ENCODE measurements at regions not wholly inside any gene's neighbourhood (a gene's known extent, or its start where the extent isn't known, plus 50 kb on each side); places are given as distances from the start of the nearest gene placed in this dataset.

DNA sequence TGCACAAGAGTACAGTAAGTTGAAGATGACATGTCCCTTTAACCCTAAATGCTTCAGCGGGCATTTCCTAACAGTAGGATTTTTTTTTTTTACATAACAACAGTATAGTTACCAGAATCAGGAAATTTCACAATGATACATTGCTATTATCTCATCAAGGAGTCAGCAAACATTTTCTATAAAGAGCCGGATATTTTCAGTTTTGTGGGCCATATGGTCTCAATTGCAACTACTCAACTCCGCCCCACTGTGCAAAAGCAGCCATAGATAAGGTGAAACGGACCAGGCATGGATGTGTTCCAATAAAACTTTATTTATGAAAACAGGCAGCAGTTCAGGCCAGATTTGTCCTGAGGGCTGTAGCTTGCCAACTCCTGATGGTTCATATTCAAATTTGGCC, 130.6 kb downstream of the SMAD6 start:
- no peak for DNase-seq (ENCODE audit: low spot score)

DNA sequence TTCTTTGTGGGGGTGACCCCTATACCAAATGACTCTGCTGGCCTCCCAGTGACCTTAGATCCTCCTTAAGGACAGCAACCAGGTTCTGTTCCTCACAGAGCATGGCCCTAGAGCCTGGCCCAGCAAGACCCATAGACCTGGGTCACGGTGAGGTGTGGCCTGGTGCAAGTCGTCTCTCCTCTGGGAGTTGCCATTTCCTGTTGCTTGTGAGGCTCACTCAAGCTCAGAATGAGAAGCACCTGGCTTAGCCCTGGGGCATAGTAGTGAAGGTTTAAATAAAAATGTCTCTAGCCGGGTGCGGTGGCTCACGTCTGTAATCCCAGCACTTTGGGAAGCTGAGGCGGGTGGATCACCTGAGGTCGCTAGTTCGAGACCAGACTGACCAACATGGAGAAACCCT, 131.3 kb downstream of the SMAD6 start:
- DNase-seq (ENCODE audit: low spot score) = no peak

DNA sequence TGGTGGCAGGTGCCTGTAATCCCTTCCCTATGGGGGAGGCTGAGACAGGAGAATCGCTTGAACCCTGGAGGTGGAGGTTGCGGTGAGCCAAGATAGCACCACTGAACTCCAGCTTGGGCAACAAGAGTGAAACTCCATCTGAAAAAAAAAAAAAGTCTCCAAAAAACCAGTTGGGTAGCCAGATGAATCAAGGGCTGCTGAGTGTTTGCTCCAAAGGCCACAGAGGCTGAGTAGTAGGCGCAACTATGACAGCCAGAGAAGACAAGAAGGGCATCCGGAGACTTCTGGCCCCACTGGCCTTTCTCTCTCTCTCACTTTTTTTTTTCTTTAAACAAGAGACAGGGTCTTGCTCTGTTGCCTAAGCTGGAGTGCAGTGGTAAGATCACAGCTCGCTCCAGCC, 131.8 kb downstream of the SMAD6 start:
- DNase-seq (ENCODE audit: low spot score) = no peak

DNA sequence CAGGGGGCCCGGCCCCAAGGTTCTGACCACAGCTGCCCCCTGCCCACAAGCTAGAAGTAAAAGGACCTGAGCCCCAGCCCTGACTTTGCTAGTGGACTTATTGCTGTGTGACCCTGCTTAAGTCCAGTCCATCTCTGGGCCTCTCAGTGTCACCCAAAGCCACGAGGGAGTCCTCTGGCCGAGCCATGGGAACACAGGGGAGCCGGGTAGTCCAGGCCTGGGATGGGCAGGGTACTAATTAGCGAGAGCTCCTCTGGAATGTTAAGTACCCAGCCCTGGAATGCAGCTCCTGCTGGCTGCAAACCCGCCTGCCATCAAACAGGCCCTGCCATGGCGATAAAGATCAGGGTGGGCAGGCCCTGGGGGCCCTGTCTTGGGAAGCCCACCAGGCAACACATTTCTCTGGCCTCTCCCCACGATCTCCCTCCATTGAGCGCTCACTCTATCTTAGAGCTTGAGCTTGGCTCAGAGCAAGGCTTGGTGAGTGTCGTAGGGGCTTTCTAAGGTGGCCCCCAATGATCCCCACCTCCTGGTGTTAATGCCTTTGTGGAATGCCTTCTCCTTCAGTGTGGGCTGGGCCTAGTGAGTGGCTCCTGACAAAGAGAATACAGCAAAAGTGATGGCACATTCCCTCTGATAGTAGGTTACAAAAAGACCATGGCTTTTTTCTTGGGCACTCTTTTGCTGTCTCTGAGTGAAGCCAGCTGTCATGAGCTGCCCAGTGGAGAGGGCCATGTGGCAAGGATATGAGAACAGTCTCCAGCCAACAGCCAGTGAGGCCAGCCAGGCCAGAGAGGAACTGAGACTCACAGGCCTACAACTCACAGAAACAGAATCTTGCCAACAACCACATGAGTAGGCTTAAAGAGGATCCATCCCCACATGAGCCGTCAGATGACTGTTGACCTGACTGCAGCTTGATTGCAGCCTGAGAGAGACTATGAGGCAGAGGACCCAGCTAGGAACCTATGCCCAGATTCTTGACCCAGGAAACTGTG, 133.1 kb downstream of the SMAD6 start:
- peak; percentile 38 for DNase-seq (ENCODE audit: low spot score)

DNA sequence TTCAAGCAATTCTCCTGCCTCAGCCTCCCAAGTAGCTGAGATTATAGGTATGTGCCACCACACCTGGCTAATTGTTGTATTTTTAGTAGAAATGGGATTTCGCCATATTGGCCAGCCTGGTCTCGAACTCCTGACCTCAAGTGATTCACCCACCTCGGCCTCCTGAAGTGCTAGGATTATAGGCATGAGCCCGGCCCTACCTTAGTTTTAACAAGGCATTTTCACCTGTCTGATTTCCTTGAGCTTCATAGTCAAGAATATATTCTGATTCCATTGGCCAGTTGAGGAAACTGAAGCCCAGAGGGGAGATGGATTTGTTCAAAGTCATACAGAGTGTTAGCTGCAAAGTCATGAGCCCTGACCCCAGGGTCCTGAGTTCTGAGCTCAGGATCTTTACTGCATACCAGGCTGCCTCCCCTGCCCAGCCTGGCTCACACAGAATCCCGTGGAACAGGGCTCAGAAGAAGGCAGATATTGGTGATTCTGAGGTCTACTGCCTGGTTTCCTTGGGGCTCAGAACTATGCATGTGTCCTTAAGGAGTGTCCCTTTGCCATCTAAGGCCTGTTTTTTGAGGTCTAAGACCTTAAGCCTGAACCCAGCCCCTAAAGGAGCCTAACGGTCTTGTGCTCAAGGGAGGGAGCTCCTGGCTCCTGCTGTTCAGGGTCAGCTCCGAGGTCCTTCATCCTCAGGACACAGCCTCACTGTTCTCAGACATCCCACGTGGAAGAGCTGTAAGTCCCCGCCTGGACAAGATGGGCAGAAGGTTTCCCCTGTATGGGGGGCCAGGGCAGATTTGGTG, 134.4 kb downstream of the SMAD6 start:
- DNase-seq (ENCODE audit: low spot score) = no peak

DNA sequence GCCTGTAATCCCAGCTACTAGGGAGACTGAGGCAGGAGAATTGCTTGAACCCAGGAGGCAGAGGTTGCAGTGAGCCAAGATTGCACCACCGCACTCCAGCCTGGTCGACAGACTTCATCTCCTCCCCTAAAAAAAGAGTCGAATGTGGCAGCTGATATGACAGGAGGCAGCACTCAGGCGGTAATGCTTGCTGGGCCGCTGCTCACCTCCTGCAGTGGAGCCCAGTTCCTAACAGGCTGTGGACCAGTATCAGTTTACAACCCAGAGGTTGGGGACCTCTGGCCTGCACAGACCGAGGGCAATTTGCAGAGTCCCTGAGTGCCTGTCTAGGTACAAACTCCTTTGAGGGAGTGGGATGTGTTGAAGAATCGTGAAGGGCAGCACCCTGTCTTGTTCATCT, 136.2 kb downstream of the SMAD6 start:
- DNase-seq (ENCODE audit: low spot score) = no peak

DNA sequence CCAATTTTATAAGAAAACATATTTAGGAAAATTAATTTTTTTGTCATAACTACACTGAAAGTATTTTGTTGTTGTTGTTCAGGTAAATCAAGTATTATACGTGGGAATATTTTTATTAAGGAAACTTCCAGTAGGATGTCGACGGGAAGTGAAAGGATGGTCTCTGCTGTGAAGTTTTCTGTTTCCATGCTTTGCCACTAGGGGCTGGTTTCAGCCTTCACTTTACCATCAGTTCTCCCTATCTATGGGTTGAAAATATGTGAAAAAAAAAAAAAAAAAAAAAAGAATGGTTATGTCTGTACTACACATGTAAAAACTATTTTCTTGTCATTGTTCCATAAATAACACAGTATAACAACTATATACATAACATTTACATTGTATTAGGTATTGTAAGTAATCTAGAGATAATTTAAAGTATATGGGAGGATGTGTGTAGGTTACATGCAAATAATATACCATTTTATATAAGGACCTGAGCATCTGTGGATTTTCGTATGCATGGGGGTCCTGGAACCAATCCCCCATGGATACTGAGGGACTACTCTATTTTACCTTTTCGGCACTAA, 136.7 kb downstream of the SMAD6 start:
- no peak for DNase-seq (ENCODE audit: low spot score)

DNA sequence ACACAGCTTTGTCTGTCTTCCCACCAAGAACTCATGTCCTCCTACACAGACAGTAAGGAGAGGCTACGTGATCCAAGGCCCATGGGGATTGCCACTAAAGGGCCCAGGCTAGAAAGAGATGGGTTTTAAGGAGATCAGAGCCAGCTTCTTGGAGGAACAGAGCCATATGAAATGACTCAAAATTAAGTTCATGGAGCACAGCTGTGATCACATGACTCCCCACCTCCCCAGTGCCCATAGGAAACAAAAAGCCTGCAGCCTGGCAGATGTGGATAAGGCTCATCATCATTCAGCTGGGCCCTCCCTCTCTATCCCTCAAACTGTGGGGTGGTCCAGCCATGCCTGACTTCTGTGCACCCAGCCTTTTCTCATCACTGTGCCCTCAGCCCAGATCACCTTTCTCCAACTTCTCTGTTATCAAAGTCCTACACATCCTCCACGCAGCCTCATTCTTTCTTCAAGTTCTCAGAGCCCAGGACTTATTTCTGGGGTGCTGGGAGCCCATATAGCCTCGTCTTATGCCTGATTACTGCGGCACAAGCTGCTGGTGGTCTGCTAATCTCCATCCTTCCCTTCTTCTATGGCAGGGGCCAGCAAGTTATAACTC, 137.6 kb downstream of the SMAD6 start:
- DNase-seq (ENCODE audit: low spot score) = no peak

DNA sequence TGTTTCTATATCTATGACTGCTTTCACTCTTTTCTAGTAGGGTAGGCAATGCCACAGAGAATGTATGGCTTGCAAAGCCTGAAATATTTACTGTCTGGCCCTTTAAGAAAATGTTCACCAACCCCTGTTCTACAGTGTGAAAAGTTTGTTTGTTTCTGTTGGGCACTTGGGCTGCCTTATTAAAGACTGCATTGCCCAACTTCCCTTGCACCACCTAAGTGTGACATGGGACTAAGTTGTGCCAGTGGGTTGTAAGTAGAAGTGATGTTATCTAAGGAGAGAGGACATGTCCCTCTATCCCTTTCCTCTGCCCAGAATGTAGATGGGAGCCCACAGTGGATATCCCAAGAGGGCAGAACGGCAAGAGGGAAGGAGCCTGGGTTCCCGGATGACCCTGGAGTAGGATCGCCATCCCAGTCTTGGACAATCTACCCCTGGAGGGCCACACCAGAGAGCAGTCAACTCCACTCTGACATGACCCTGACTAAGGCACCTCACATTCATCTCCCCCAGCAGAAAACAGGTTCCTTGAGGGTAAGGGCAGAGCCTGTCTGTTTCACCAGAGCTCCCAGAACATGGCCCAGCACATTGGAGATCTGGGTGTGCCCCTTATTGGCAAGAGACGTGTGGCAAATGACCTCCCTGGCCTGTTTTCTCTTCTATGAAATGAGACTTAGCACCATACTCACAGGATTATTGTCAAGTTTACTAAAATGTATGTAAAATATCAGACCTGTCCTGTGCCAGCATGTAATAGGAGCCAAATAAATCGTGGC, 138.8 kb downstream of the SMAD6 start:
- no peak for DNase-seq (ENCODE audit: low spot score)

DNA sequence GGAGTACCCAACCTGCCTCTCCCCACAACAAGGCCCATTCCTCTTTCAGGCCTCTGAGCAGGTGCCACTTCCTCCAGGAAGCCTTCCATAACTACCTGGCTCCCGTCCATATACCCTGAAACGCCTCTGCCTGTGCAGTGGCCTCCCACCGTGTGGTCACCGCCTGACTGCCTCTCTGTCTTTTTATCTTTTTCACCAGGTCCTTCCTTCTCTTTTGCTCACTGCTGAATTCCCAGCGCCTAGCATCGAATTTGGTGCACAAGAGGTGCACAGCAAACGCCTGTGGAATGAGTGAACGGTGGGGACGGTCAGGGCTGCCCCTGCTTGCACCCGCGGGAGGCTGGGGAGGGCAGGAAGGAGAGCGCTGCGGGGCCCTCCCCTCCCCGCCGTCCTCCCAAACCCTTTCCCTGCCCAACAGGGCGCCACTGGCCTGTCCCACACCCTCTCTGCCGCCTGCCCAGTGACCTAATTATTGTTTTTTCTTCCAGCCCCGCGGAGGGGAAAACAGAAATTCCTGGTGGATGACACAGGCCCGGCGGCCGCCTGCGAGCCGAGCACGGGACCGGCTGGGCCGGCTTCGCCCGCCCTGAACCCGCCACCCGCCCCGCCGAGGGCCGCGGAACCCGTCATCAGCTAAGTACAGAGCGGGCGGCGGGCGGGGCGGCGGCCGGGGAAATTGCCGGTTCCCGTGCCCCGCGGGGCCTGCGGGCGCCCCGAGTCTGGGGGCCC, 140.1 kb downstream of the SMAD6 start:
- DNase-seq (ENCODE audit: low spot score) = peak; percentile 80

DNA sequence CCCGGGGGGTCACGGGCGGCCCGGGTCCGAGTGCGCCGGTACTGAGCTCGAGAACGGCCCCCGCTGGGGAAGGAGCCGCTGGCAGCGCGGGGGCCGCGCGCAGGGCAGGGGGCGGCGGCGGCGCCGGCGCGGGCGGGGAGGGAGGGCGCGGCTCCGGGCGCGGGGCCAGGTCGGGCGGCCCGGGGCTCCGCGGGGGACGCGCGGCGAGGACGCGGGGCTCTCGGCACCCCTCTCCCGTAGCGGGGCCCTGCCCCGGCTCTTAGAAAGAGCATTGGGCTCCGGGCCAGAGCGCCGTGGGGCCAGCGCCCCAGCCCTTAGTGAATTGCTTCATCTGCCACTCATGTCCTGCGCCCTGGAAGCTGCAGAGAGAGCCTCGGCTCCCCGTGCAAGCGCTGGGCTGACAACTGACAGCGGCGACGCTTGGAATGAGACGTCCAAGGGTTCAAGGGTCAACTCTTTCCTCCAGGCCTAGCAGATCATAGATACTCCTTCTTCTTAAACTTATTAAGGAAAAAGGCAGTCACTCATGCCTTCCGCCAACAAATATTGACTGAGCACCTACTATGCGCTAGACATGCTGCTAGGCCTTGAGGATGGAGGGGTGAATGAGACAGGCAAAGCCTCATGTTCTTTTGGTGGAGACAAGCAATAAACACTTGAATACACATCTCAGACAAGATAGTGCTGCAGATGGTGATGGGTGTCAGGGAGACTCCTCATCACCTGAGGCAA, 140.8 kb downstream of the SMAD6 start:
- peak; percentile 77 for DNase-seq (ENCODE audit: low spot score)

DNA sequence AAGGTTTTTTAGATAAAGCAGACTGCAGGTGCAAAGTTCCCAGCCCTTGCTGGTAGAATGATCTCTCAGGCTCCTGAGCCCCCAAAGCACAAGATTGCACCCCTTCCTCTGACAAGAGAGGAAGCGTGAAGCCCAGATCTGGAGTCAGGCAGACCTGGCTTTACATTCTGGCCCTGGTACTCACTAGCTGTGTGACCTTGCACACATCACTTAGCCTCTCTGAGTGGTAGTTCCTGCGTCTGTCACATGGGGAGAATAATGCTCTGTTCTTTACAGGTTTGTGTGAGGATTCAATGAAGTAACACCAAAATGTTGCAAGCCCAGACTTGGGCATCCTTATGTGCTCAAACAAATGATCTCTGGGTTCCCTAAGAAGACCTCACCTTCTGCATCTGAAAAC, 141.5 kb downstream of the SMAD6 start:
- no peak for DNase-seq (ENCODE audit: low spot score)

DNA sequence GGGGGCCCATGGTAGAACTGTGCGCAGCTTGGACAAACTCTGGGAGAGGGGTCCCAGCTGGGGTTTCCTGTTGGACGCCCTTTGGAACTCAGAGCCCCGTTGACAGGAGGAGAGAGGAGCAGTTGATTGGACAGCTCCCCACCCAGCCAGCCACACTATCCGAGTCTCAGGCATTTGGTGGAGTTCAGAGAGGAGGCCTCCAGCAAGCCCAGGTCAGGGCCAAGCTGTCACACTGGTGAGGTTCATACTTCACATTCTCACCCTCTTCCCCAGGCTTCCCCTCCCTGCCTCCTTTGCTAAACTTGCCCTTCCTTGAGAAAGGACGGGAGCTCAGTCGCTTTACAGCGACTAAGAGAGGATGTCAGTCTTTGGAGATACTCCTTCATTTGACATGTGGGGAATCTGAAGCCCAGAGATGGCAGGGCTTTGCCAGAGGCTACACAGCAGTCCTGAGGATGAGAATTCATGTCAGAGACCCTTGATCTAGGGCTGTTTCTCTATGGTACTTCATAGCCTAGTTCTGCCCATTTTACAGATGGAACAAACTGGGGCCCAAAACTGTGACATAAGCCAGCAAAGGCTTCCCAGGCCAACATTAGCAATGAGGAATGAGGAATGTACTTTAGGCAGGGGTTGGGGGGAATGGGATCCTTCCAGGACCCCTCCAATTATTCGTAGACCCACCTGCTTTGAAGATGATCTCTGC, 142.2 kb downstream of the SMAD6 start:
- DNase-seq (ENCODE audit: low spot score) = no peak

DNA sequence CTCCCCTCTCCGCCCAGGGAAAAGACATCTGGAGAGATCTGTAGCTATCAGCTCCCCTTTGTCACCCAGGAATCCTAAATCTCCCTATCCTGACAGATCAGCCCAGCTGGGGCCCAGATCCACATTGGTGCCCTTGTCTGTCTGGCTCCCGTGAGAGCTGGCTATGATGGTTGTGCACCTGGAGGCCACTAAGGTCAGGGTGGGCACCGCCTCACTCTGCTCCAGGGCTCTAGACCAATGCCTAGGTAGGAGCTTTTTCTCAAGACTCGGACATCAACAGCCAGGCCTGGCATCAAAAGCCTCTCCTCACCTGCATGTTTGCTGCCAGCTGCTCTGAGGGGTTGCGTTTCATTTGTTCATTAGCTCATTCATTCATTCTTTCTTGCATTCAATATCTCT, 142.7 kb downstream of the SMAD6 start:
- no peak for DNase-seq (ENCODE audit: low spot score)

DNA sequence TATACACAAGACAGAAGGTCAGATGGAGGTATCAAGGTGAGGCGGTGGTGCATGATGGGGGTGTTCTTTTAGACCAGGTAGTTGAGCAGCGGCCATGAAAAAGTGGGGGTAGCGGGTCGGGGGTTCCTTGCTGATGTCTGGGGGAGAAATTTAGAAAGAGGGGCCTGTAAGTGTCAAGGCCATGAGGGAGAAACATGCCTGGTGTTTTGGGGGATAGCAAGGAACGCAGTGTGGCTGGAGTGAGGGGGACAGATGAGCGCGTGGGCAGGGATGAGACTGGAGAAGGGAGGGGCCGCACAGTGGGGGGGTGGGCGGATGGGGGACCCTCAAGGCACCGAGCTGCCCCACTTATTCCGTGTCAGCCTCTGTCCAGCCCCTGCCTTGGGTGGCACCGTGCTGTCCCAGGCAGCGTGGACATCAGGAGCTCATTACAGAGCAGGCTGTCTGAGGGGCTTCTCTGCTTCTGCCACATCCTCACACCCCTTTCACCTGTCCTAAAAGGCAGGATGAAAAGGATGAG, 143.3 kb downstream of the SMAD6 start:
- DNase-seq (ENCODE audit: low spot score) = peak; percentile 41

DNA sequence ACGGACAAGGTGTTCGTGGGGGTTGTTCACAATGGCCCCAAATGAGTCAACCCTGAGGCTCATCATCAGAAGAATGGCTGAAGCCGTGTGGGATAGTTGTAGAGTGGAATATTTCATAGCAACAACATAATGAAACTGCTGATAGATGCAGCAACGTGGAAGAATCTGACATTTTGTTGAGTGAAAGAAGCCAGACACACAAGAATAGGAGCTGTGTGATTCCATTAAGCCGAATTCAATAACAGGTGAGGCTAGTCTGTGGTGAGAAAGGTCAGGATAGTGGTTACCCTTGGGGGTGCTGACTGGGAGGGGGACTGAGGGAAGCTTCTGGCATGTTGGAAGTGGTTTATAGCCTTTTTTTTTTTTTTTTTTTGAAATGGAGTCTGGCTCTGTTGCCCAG, 144.0 kb downstream of the SMAD6 start:
- no peak for DNase-seq (ENCODE audit: low spot score)

DNA sequence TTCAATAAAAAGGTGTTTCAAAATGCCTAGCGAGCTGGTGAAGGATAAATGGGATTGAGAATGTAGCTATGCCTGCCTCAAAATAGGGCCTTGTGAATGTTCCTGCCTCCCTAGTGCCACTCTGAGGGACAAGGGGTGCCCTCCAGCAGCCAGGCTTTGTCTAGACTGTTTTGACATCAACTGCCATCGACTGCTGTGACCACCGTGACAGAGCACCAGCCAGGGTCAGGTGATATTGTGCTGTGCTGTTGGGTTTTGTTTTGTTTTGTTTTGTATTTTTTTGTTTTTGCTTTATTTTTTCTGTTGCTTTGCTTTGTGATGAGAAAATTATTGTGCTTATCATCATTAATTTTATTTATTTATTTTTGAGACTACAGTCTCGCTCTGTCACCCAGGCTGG, 144.8 kb downstream of the SMAD6 start:
- DNase-seq (ENCODE audit: low spot score) = no peak

DNA sequence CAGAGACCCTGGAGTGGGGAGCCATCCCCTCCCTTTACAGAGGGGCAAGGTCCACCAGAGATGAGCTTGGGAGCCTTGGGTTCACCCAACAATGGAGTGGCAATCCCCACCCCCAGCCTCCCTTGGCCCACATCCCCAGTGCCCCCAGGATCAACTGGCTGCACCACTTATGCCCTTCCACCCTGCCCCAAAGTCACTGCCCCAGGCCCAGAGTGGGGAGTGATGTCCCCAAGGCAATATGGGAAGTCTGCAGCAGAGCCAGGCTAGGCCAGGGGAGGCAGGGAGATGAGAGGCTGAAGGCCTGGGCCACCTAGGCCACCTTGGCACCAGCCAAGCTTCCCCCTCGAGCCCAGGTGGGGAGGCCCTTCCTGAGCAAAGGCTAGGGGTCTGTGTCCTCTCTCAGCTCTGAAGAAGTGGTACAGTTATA, 145.5 kb downstream of the SMAD6 start:
- peak; percentile 50 for DNase-seq (ENCODE audit: low spot score)

DNA sequence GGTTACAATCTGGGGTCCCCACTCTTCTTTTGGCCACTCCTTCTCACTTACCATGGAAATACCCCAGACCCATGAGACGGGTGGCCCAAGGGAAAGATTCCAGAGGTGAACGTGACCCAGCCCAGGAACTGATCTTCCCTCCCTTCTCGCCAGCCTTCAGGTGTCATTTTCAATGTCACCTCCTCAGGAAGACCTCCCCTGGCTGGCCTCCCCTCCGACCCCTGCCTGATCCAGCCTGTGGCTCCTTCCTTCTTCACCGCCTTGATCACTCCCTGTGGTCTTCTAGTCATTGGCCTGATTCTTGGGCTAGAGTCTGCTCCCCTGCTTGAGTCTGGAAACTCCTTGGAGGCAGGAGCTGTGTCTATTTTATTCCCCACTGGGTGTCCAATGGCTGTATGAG, 146.1 kb downstream of the SMAD6 start:
- peak; percentile 37 for DNase-seq (ENCODE audit: low spot score)
